Duodenal mucosa (tissue), 2 donors: ENCODE measurements at regions not wholly inside any gene's neighbourhood (a gene's known extent, or its start where the extent isn't known, plus 50 kb on each side); places are given as distances from the start of the nearest gene placed in this dataset.

ENCODE experiments used
- H3K27ac ChIP-seq: one replicate; pipeline ENCODE4 v1.7.0; 2013; ENCODE audit warnings: low read depth, low read length
- H3K27me3 ChIP-seq, 2 donors: one replicate each; pipeline ENCODE4 v1.7.0; 2013; ENCODE audit warnings: low read length in 2 of 2, control low read depth in 1 of 2; ENCODE audit not compliant: insufficient read depth in 2 of 2, control insufficient read depth in 1 of 2
- H3K36me3 ChIP-seq, 2 donors: one replicate each; pipeline ENCODE4 v1.7.0; 2013; ENCODE audit warnings: low read length in 2 of 2, control low read depth in 1 of 2; ENCODE audit not compliant: insufficient read depth in 2 of 2, control insufficient read depth in 1 of 2
- H3K4me1 ChIP-seq, 2 donors: one replicate each; pipeline ENCODE4 v1.7.0; 2013; ENCODE audit warnings: low read length in 2 of 2, control low read depth in 1 of 2; ENCODE audit not compliant: insufficient read depth in 2 of 2, control insufficient read depth in 1 of 2
- H3K4me3 ChIP-seq, 2 donors: one replicate each; pipeline ENCODE4 v1.7.0; 2013; ENCODE audit warnings: low read length in 2 of 2, low read depth in 1 of 2
- H3K9ac ChIP-seq, 2 donors: one replicate each; pipeline ENCODE4 v1.7.0; 2013; ENCODE audit warnings: low read length in 2 of 2, low read depth in 1 of 2
- H3K9me3 ChIP-seq, 2 donors: one replicate each; pipeline ENCODE4 v1.7.0; 2013; ENCODE audit warnings: low read length in 2 of 2, control low read depth in 1 of 2; ENCODE audit not compliant: control insufficient read depth in 1 of 2

- Histone ChIP-seq H3K4me1 (no peaks in the 10 kb centered on the region), H3K27me3 (no peaks in the 10 kb centered on the region), H3K27ac (no peak overlapping the region), H3K9me3 (no peaks in the 10 kb centered on the region), H3K36me3 (no peaks in the 10 kb centered on the region), H3K4me3 (no peak overlapping the region), H3K9ac (no peak overlapping the region)
These were observed 623.1 kb downstream of the ACTR3B start for GRCh38 chr7:153382641-153383101.

- Histone ChIP-seq H3K9me3 (peaks cover 0 to 3% of the 10 kb centered on the region in 2 donors), H3K27ac (no peak overlapping the region), H3K36me3 (no peaks in the 10 kb centered on the region)
These were observed 624.2 kb downstream of the ACTR3B start for GRCh38 chr7:153383781-153384180.

GRCh38 chr7:153385502-153385901, 626.0 kb downstream of the ACTR3B start:
- Histone ChIP-seq H3K27ac (no peak overlapping the region), H3K36me3 (no peaks in the 10 kb centered on the region), H3K27me3 (no peaks in the 10 kb centered on the region), H3K4me1 (no peaks in the 10 kb centered on the region), H3K9me3 (peaks cover 0 to 3% of the 10 kb centered on the region in 2 donors), H3K9ac (no peak overlapping the region), H3K4me3 (no peak overlapping the region)

More at GRCh38 chr7:153383781-153384180, 624.2 kb downstream of the ACTR3B start:
- Histone ChIP-seq H3K9ac (no peak overlapping the region), H3K27me3 (no peaks in the 10 kb centered on the region), H3K4me1 (no peaks in the 10 kb centered on the region), H3K4me3 (no peak overlapping the region)

- Histone ChIP-seq H3K4me1 (no peaks in the 10 kb centered on the region), H3K4me3 (no peak overlapping the region), H3K9ac (no peak overlapping the region)
These were observed 627.0 kb downstream of the ACTR3B start for GRCh38 chr7:153386556-153386955.

GRCh38 chr7:153388611-153389010, 629.1 kb downstream of the ACTR3B start:
- H3K36me3 ChIP-seq, result no peaks in the 10 kb centered on the region
- H3K4me3 ChIP-seq, result no peak overlapping the region
- no peaks in the 10 kb centered on the region for H3K4me1 ChIP-seq
- H3K9ac ChIP-seq, result no peak overlapping the region
- no peak overlapping the region for H3K27ac ChIP-seq
- H3K9me3 ChIP-seq, result peaks cover 0 to 14% of the 10 kb centered on the region in 2 donors
- no peaks in the 10 kb centered on the region for H3K27me3 ChIP-seq

More at GRCh38 chr7:153386556-153386955, 627.0 kb downstream of the ACTR3B start:
- H3K27me3 ChIP-seq, result no peaks in the 10 kb centered on the region
- no peak overlapping the region for H3K27ac ChIP-seq
- H3K9me3 ChIP-seq, result peaks cover 0 to 9% of the 10 kb centered on the region in 2 donors
- no peaks in the 10 kb centered on the region for H3K36me3 ChIP-seq

GRCh38 chr7:153389261-153389660, 629.7 kb downstream of the ACTR3B start:
- H3K9me3 ChIP-seq, result peaks cover 0 to 14% of the 10 kb centered on the region in 2 donors
- H3K9ac ChIP-seq, result no peak overlapping the region
- H3K27ac ChIP-seq, result no peak overlapping the region
- H3K36me3 ChIP-seq, result no peaks in the 10 kb centered on the region
- no peaks in the 10 kb centered on the region for H3K4me1 ChIP-seq
- no peaks in the 10 kb centered on the region for H3K27me3 ChIP-seq
- H3K4me3 ChIP-seq, result no peak overlapping the region

- Histone ChIP-seq H3K9me3 (peaks cover 0 to 14% of the 10 kb centered on the region in 2 donors), H3K36me3 (no peaks in the 10 kb centered on the region), H3K4me3 (no peak overlapping the region), H3K27me3 (no peaks in the 10 kb centered on the region), H3K9ac (no peak overlapping the region), H3K4me1 (no peaks in the 10 kb centered on the region), H3K27ac (no peak overlapping the region)
These were observed 631.4 kb downstream of the ACTR3B start for GRCh38 chr7:153390955-153391354.

GRCh38 chr7:153392726-153393125, 633.2 kb downstream of the ACTR3B start:
- Histone ChIP-seq H3K27ac (no peak overlapping the region), H3K36me3 (no peaks in the 10 kb centered on the region), H3K27me3 (no peaks in the 10 kb centered on the region), H3K9ac (no peak overlapping the region), H3K4me3 (no peak overlapping the region), H3K9me3 (peaks cover 0 to 18% of the 10 kb centered on the region in 2 donors), H3K4me1 (no peaks in the 10 kb centered on the region)

GRCh38 chr7:153393666-153394065, 634.1 kb downstream of the ACTR3B start:
- no peak overlapping the region for H3K27ac ChIP-seq
- H3K4me3 ChIP-seq, result no peak overlapping the region
- H3K9me3 ChIP-seq, result peaks cover 0 to 15% of the 10 kb centered on the region in 2 donors
- H3K9ac ChIP-seq, result no peak overlapping the region
- no peaks in the 10 kb centered on the region for H3K4me1 ChIP-seq
- no peaks in the 10 kb centered on the region for H3K36me3 ChIP-seq
- no peaks in the 10 kb centered on the region for H3K27me3 ChIP-seq

- Histone ChIP-seq H3K27ac (no peak overlapping the region), H3K9ac (no peak overlapping the region), H3K9me3 (peaks cover 0 to 11% of the 10 kb centered on the region in 2 donors), H3K4me1 (no peaks in the 10 kb centered on the region), H3K27me3 (no peaks in the 10 kb centered on the region), H3K36me3 (no peaks in the 10 kb centered on the region), H3K4me3 (no peak overlapping the region)
These were observed 636.9 kb downstream of the ACTR3B start for GRCh38 chr7:153396475-153396874.

GRCh38 chr7:153397459-153397858, 637.9 kb downstream of the ACTR3B start:
- Histone ChIP-seq H3K9ac (no peak overlapping the region), H3K27me3 (no peaks in the 10 kb centered on the region), H3K27ac (no peak overlapping the region), H3K4me1 (no peaks in the 10 kb centered on the region), H3K9me3 (peaks cover 0 to 13% of the 10 kb centered on the region in 2 donors), H3K36me3 (no peaks in the 10 kb centered on the region), H3K4me3 (no peak overlapping the region)
